ENCODE measurements at regions not wholly inside any gene's neighbourhood (a gene's known extent, or its start where the extent isn't known, plus 50 kb on each side); places are given as distances from the start of the nearest gene placed in this dataset.

DNA sequence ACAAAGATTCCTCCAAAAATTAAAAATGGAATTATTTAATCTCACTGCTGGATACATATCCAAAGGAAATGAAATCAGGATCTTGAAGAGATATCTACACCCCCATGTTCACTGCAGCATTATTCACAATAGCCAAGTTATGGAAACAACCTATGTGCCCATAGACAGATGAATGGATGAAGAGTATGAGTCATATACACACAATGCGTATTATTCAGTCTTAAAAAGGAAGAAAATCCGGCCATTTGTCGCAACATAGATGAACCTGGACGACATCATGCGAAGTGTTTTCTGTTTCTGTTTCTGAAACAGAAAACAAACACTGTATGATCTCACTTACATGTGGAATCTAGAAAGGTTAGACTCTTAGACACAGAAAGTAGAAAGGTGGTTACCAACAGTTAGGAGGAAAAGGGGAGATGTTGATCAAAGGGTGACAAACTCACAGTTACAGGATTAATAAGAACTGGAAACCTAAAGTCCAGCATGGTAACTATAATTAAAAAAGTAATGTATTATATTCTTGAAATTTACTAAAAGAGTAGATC is 87.8 kb upstream of the ERBB4 start (continued):
- TF ChIP-seq TCF3 (IDR thresholded peaks at IDR 0.05; ENCODE audit: borderline replicate concordance, insufficient read depth, low read depth, low read length): no peak

DNA sequence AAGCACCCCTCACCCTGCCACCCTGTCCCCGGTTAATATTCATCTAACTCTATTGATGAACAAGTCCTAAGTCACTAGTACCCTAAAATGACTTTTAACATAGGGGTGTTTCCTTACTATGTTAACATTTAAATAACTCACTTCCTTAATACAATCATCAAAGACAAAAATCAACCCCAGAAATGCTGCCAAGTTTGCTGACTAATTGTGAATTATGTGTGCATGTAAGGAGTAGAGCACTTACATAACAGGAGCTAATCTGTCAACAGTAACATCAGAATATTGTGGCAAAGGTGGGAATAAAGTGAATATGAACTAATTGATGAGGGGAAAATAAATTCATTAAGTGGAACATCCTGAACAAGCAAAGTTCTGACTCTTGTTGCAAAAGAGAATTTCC is 81.4 kb upstream of the ERBB4 start:
- 0% methylated on average over 1 of the region's 1 CpG for WGBS (ENCODE audit: insufficient coverage, insufficient replicate concordance, low lambda C conversion rate, missing lambda C conversion rate)
- H3K36me3 ChIP-seq (ENCODE audit: control insufficient read depth in 2 of 2, insufficient read depth in 2 of 2, low read length in 1 of 2): no peaks in the 10 kb centered on the region
- H3K4me2 ChIP-seq (ENCODE audit: control insufficient read depth, insufficient read depth): no peak overlapping the region
- no peaks in the 10 kb centered on the region for H3K27me3 ChIP-seq (replicated peaks in 1 of 2; ENCODE audit: control insufficient read depth in 2 of 2, insufficient read depth in 2 of 2, low read length in 1 of 2)
- FAIRE-seq: no peak
- H3K27ac ChIP-seq (ENCODE audit: control insufficient read depth, insufficient read depth): no peak overlapping the region
- RAD21 ChIA-PET (ENCODE audit: unreplicated experiment): no interaction called here
- TF ChIP-seq MTA2 (IDR thresholded peaks at IDR 0.05; ENCODE audit: low read depth) (no peak), FOXM1 (IDR thresholded peaks at IDR 0.05; ENCODE audit: low read depth, low read length) (no peak), ZNF622 (IDR thresholded peaks at IDR 0.05) (no peak), CREM (IDR thresholded peaks at IDR 0.05; ENCODE audit: low read depth) (no peak), BACH1 (IDR thresholded peaks at IDR 0.05; ENCODE audit: borderline replicate concordance) (no peak), ASH2L (IDR thresholded peaks at IDR 0.05; ENCODE audit: borderline replicate concordance, low read depth) (no peak), EGR1 (IDR thresholded peaks at IDR 0.05; ENCODE audit: borderline replicate concordance in 1 of 2, low read depth in 2 of 2, low read length in 2 of 2) (no peak)
- TF ChIP-seq, protein P1, sequence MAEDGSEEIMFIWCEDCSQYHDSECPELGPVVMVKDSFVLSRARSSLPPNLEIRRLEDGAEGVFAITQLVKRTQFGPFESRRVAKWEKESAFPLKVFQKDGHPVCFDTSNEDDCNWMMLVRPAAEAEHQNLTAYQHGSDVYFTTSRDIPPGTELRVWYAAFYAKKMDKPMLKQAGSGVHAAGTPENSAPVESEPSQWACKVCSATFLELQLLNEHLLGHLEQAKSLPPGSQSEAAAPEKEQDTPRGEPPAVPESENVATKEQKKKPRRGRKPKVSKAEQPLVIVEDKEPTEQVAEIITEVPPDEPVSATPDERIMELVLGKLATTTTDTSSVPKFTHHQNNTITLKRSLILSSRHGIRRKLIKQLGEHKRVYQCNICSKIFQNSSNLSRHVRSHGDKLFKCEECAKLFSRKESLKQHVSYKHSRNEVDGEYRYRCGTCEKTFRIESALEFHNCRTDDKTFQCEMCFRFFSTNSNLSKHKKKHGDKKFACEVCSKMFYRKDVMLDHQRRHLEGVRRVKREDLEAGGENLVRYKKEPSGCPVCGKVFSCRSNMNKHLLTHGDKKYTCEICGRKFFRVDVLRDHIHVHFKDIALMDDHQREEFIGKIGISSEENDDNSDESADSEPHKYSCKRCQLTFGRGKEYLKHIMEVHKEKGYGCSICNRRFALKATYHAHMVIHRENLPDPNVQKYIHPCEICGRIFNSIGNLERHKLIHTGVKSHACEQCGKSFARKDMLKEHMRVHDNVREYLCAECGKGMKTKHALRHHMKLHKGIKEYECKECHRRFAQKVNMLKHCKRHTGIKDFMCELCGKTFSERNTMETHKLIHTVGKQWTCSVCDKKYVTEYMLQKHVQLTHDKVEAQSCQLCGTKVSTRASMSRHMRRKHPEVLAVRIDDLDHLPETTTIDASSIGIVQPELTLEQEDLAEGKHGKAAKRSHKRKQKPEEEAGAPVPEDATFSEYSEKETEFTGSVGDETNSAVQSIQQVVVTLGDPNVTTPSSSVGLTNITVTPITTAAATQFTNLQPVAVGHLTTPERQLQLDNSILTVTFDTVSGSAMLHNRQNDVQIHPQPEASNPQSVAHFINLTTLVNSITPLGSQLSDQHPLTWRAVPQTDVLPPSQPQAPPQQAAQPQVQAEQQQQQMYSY (CRISPR knock-in tag; IDR thresholded peaks at IDR 0.05): no peak
- H2AFZ ChIP-seq (ENCODE audit: control insufficient read depth, low read depth, low read length): no peak overlapping the region
- DNase-seq (ENCODE audit: low read depth, low spot score): no peak
- no peak overlapping the region for H3K9ac ChIP-seq (ENCODE audit: control insufficient read depth, insufficient read depth, low read length)
- BruUV-seq (replicated peaks): no TSS peak
- no peaks in the 10 kb centered on the region for H3K79me2 ChIP-seq (ENCODE audit: control insufficient read depth, insufficient read depth, low read length)
- POLR2A ChIA-PET: no interaction called here
- SMC1A ChIA-PET (ENCODE audit: uncharacterized antibody, unreplicated experiment): no interaction called here
- intact Hi-C loops (cut with micrococcal nuclease; ENCODE audit: unreplicated experiment) (no loop called here), in situ Hi-C loops (cut with MboI) (no loop called here)
- CTCF ChIA-PET: no interaction called here
- no peak for ATAC-seq
- no peaks in the 10 kb centered on the region for H3K4me1 ChIP-seq (ENCODE audit: control insufficient read depth, insufficient read depth, low read length)
- H3K4me3 ChIP-seq: no peak overlapping the region
- H3K9me3 ChIP-seq (replicated peaks; ENCODE audit: control insufficient read depth, insufficient read depth, low read length): no peaks in the 10 kb centered on the region
- no peaks in the 10 kb centered on the region for H4K20me1 ChIP-seq (ENCODE audit: control insufficient read depth, insufficient read depth)

Data from GM12878 (cell line).